Trophoblast cell (in vitro differentiated cells and primary cell): ENCODE measurements at regions not wholly inside any gene's neighbourhood (a gene's known extent, or its start where the extent isn't known, plus 50 kb on each side); places are given as distances from the start of the nearest gene placed in this dataset.

Source experiments
- DNase-seq, 2 donors: peaks; one replicate each; pipeline ENCODE4 v3.0.0-alpha.2; 2016
- H2AFZ ChIP-seq: 2 replicates; pipeline ENCODE4 v1.6.1; 2013; ENCODE audit warnings: low read length, moderate library complexity, mild to moderate bottlenecking; ENCODE audit not compliant: insufficient read depth, poor library complexity
- H2AK5ac ChIP-seq: 2 replicates; pipeline ENCODE4 v1.6.1; 2013; ENCODE audit warnings: mild to moderate bottlenecking, low read length
- H2BK120ac ChIP-seq: 2 replicates; pipeline ENCODE4 v1.6.1; 2013; ENCODE audit warnings: low read length, mild to moderate bottlenecking, moderate library complexity; ENCODE audit not compliant: insufficient read depth, poor library complexity
- H2BK12ac ChIP-seq: 2 replicates; pipeline ENCODE4 v1.6.1; 2013; ENCODE audit warnings: mild to moderate bottlenecking, low read length, moderate library complexity
- H2BK5ac ChIP-seq: 2 replicates; pipeline ENCODE4 v1.6.1; 2013; ENCODE audit warnings: low read length, low read depth, moderate library complexity, mild to moderate bottlenecking; ENCODE audit not compliant: poor library complexity
- H3K14ac ChIP-seq: 2 replicates; pipeline ENCODE4 v1.6.1; 2013; ENCODE audit warnings: mild to moderate bottlenecking, low read length
- H3K18ac ChIP-seq: 2 replicates; pipeline ENCODE4 v1.6.1; 2013; ENCODE audit warnings: mild to moderate bottlenecking, low read length
- H3K23ac ChIP-seq: 2 replicates; pipeline ENCODE4 v1.6.1; 2013; ENCODE audit warnings: low read length
- H3K27ac ChIP-seq: 2 replicates; pipeline ENCODE4 v1.5.1; 2013; ENCODE audit warnings: low read depth, mild to moderate bottlenecking, inconsistent platforms, low read length, moderate library complexity
- H3K27me3 ChIP-seq: 2 replicates; pipeline ENCODE4 v1.6.1; 2013; ENCODE audit warnings: inconsistent platforms, mild to moderate bottlenecking, low read length, moderate library complexity; ENCODE audit not compliant: insufficient read depth
- H3K36me3 ChIP-seq, 2 experiments: 1 replicate in 1 of 2; 2 replicates in 1 of 2; pipeline ENCODE4 v1.6.1; 2013; ENCODE audit warnings: low read length in 2 of 2, mild to moderate bottlenecking in 2 of 2, moderate library complexity in 1 of 2; ENCODE audit not compliant: insufficient read depth in 2 of 2, control insufficient read depth in 1 of 2
- H3K4ac ChIP-seq: 2 replicates; pipeline ENCODE4 v1.6.1; 2013; ENCODE audit warnings: low read depth, mild to moderate bottlenecking, low read length, moderate library complexity
- H3K4me1 ChIP-seq, 2 experiments: 1 replicate in 1 of 2; 2 replicates in 1 of 2; pipeline ENCODE4 v1.6.1; 2013; ENCODE audit warnings: low read length in 2 of 2, mild to moderate bottlenecking in 2 of 2, moderate library complexity in 1 of 2; ENCODE audit not compliant: insufficient read depth in 2 of 2, control insufficient read depth in 1 of 2
- H3K4me2 ChIP-seq: 2 replicates; pipeline ENCODE4 v1.6.1; 2013; ENCODE audit warnings: inconsistent platforms, mild to moderate bottlenecking, low read length, moderate library complexity
- H3K4me3 ChIP-seq: 2 replicates; pipeline ENCODE4 v1.5.1; 2013; ENCODE audit warnings: mild to moderate bottlenecking, low read depth, low read length, inconsistent platforms
- H3K79me1 ChIP-seq: one replicate; pipeline ENCODE4 v1.6.1; 2013; ENCODE audit warnings: low read length
- H3K79me2 ChIP-seq: 2 replicates; pipeline ENCODE4 v1.6.1; 2013; ENCODE audit warnings: low read length, mild to moderate bottlenecking; ENCODE audit not compliant: control insufficient read depth, insufficient read depth, poor library complexity
- H3K9ac ChIP-seq: 2 replicates; pipeline ENCODE4 v1.6.1; 2013; ENCODE audit warnings: mild to moderate bottlenecking, low read length
- H3K9me3 ChIP-seq: 2 replicates; pipeline ENCODE4 v1.6.1; 2013; ENCODE audit warnings: low read depth, mild to moderate bottlenecking, control low read depth, inconsistent platforms, low read length; ENCODE audit not compliant: insufficient read depth
- H4K12ac ChIP-seq: 2 replicates; pipeline ENCODE4 v1.6.1; 2013; ENCODE audit warnings: low read depth, mild to moderate bottlenecking, low read length, moderate library complexity
- H4K8ac ChIP-seq: 2 replicates; pipeline ENCODE4 v1.6.1; 2013; ENCODE audit warnings: low read depth, mild to moderate bottlenecking, low read length, moderate library complexity
- H4K91ac ChIP-seq: one replicate; pipeline ENCODE4 v1.6.1; 2013; ENCODE audit warnings: low read depth, mild to moderate bottlenecking, low read length, moderate library complexity
- WGBS: extraction: QIAGEN DNeasy Blood & Tissue Kit; methylation state at CpG from one replicate; pipeline ENCODE4 v1.1.7; 2013; ENCODE audit warnings: missing lambda C conversion rate; ENCODE audit not compliant: insufficient read length, insufficient coverage; ENCODE audit errors: extremely low coverage; 5-methylcytosine and 5-hydroxymethylcytosine counted together

- Histone ChIP-seq H3K4me1 (peaks cover 0 to 3% of the 10 kb centered on the region in 2 experiments), H3K9me3 (no peaks in the 10 kb centered on the region), H4K8ac (peak overlapping the region; percentile 60), H2BK5ac (no peak overlapping the region), H2BK12ac (no peak overlapping the region), H3K79me2 (no peaks in the 10 kb centered on the region), H3K27ac (no peak overlapping the region), H3K4me2 (no peak overlapping the region), H3K27me3 (no peaks in the 10 kb centered on the region), H2BK120ac (no peak overlapping the region), H3K79me1 (no peaks in the 10 kb centered on the region), H2AK5ac (no peak overlapping the region), H4K12ac (no peak overlapping the region), H3K18ac (no peak overlapping the region), H3K14ac (no peak overlapping the region), H2AFZ (no peak overlapping the region), H3K36me3 (no peaks in the 10 kb centered on the region), H3K9ac (no peak overlapping the region), H3K4me3 (no peak overlapping the region), H4K91ac (no peak overlapping the region), H3K4ac (no peak overlapping the region), H3K23ac (no peak overlapping the region)
- WGBS = no CpG with 5 or more reads among the region's 2 CpGs
- no peak for DNase-seq
Observed at GRCh38 chr10:107437921-107438320, 273.4 kb upstream of the SORCS1 start.

GRCh38 chr10:107436568-107436967 lies 272.1 kb upstream of the SORCS1 start:
- no peak overlapping the region for H3K14ac ChIP-seq
- H3K79me1 ChIP-seq = no peaks in the 10 kb centered on the region
- no peaks in the 10 kb centered on the region for H3K27me3 ChIP-seq
- no peaks in the 10 kb centered on the region for H3K36me3 ChIP-seq
- WGBS = 100% methylated on average over 1 of the region's 1 CpG
- no peak overlapping the region for H2BK12ac ChIP-seq
- H4K12ac ChIP-seq = no peak overlapping the region
- H3K9me3 ChIP-seq = no peaks in the 10 kb centered on the region
- no peak overlapping the region for H2AK5ac ChIP-seq
- no peak overlapping the region for H3K27ac ChIP-seq
- peaks cover 0 to 3% of the 10 kb centered on the region in 2 experiments for H3K4me1 ChIP-seq
- H3K23ac ChIP-seq = no peak overlapping the region
- no peak for DNase-seq
- H4K91ac ChIP-seq = no peak overlapping the region
- no peak overlapping the region for H2BK5ac ChIP-seq
- no peak overlapping the region for H3K4me2 ChIP-seq
- no peak overlapping the region for H3K9ac ChIP-seq
- H2BK120ac ChIP-seq = no peak overlapping the region
- H3K79me2 ChIP-seq = no peaks in the 10 kb centered on the region
- H4K8ac ChIP-seq = no peak overlapping the region
- no peak overlapping the region for H2AFZ ChIP-seq
- H3K18ac ChIP-seq = no peak overlapping the region
- no peak overlapping the region for H3K4ac ChIP-seq
- H3K4me3 ChIP-seq = no peak overlapping the region

- no peaks in the 10 kb centered on the region for H3K9me3 ChIP-seq
- H3K14ac ChIP-seq = no peak overlapping the region
- peaks cover 2% of the 10 kb centered on the region for H3K79me2 ChIP-seq
- H3K4me1 ChIP-seq = peaks cover 0 to 3% of the 10 kb centered on the region in 2 experiments
- no peak overlapping the region for H3K27ac ChIP-seq
- no peak overlapping the region for H3K4me3 ChIP-seq
- no peak overlapping the region for H3K4ac ChIP-seq
- no peaks in the 10 kb centered on the region for H3K36me3 ChIP-seq
- H3K18ac ChIP-seq = no peak overlapping the region
- no peak overlapping the region for H2BK12ac ChIP-seq
- no peaks in the 10 kb centered on the region for H3K79me1 ChIP-seq
- no peak overlapping the region for H2BK5ac ChIP-seq
- no CpG with 5 or more reads among the region's 5 CpGs for WGBS
- no peak overlapping the region for H2BK120ac ChIP-seq
- H3K9ac ChIP-seq = no peak overlapping the region
- no peak overlapping the region for H2AK5ac ChIP-seq
- H3K27me3 ChIP-seq = no peaks in the 10 kb centered on the region
- H3K23ac ChIP-seq = no peak overlapping the region
- no peak overlapping the region for H4K12ac ChIP-seq
- no peak overlapping the region for H4K91ac ChIP-seq
- no peak overlapping the region for H2AFZ ChIP-seq
- H3K4me2 ChIP-seq = no peak overlapping the region
- no peak overlapping the region for H4K8ac ChIP-seq
- DNase-seq = no peak
Observed at GRCh38 chr10:107434854-107435253, 270.3 kb upstream of the SORCS1 start.

DNA sequence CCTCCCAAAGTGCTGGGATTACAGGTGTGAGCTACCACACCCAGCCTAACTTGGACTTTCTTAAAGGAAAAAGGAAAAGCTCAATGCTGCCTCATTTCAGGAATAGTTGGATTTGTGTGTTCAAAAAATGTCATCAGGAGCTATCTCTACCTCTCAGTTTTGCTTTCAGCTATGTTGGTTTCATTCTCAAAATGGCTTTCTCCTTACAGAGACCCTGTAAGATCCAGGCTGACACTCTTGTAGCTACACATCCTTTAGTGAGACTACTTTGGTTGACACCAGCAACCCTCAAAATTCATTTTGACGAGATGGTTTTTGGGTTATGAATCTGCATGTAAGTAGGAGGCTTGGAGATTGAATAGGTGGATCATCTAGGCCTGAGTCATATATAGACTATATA lies 269.7 kb upstream of the SORCS1 start:
- Histone ChIP-seq H4K91ac (no peak overlapping the region), H3K9ac (no peak overlapping the region), H3K18ac (no peak overlapping the region), H3K4ac (no peak overlapping the region), H3K79me2 (peaks cover 2% of the 10 kb centered on the region), H2BK12ac (no peak overlapping the region), H3K27me3 (no peaks in the 10 kb centered on the region), H4K12ac (no peak overlapping the region), H3K36me3 (no peaks in the 10 kb centered on the region), H3K27ac (no peak overlapping the region), H3K4me2 (no peak overlapping the region), H3K14ac (no peak overlapping the region), H2AFZ (no peak overlapping the region), H2BK5ac (no peak overlapping the region), H3K4me1 (peaks cover 0 to 3% of the 10 kb centered on the region in 2 experiments), H2BK120ac (no peak overlapping the region), H2AK5ac (no peak overlapping the region), H3K4me3 (no peak overlapping the region), H3K9me3 (no peaks in the 10 kb centered on the region), H3K23ac (no peak overlapping the region), H3K79me1 (no peaks in the 10 kb centered on the region), H4K8ac (no peak overlapping the region)
- DNase-seq = no peak
- no CpG with 5 or more reads among the region's 1 CpG for WGBS
